ENCODE measurements at regions not wholly inside any gene's neighbourhood (a gene's known extent, or its start where the extent isn't known, plus 50 kb on each side); places are given as distances from the start of the nearest gene placed in this dataset.
A peak's percentile ranks its signal among the peaks of the same experiment; 100 is the strongest.

GRCh38 chr13:106383791-106384190 is 151.7 kb downstream of the EFNB2 start:
- DNase-seq (ENCODE audit: low spot score): no peak

DNA sequence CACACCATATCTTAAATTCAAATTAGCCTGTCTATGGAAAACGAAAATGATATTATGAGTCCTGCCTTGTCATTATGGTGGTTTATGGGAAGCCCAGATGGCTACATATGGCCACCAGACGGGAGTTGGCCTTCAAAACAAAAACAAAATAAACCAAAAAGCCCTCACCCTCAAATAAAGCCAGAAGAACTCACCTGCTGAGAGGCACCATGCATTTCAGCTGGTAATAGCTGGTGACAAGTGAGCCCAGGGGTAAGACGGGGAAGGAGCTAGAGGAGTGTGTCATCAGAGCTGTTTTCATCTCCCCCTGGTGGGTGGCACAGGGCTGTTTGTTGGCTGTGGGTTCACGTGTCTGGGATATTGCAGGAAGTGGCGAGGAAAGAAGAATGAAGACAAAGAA is 152.9 kb downstream of the EFNB2 start:
- no peak for DNase-seq (ENCODE audit: low spot score)

GRCh38 chr13:106381091-106381490 is 154.4 kb downstream of the EFNB2 start:
- no peak for DNase-seq (ENCODE audit: low spot score)

GRCh38 chr13:106377931-106378662 is 157.4 kb downstream of the EFNB2 start:
- no peak for DNase-seq (ENCODE audit: low spot score)

- no peak for DNase-seq (ENCODE audit: low spot score)
These were observed 158.1 kb downstream of the EFNB2 start for GRCh38 chr13:106377341-106377740.

- peak; percentile 68 for DNase-seq (ENCODE audit: low spot score)
These were observed 158.9 kb downstream of the EFNB2 start for GRCh38 chr13:106376401-106377112.

- DNase-seq (ENCODE audit: low spot score): no peak
These were observed 160.4 kb downstream of the EFNB2 start for GRCh38 chr13:106375085-106375484.

DNA sequence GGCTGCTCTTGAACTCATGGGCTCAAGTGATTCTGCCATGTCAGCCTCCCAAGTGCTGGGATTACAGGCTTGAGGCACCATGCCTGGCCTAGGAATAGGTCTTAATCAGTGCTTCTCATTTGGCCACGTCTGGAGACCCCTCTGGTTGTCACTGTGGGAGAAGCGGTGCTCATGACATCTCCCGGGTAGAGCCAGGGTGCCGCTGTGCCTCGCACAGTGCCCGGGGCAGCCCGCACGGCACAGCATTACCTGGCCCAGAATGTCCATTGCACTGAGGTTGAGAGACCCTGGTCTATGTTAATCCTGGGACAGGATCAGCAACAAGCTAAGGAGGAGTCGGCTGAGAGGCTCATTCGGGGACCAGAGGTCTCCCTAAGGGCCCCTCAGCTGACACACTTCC is 160.8 kb downstream of the EFNB2 start:
- DNase-seq (ENCODE audit: low spot score): no peak

GRCh38 chr13:106373989-106374572 is 161.4 kb downstream of the EFNB2 start:
- DNase-seq (ENCODE audit: low spot score): no peak

- DNase-seq (ENCODE audit: low spot score): no peak
These were observed 162.0 kb downstream of the EFNB2 start for GRCh38 chr13:106373304-106373988.

DNA sequence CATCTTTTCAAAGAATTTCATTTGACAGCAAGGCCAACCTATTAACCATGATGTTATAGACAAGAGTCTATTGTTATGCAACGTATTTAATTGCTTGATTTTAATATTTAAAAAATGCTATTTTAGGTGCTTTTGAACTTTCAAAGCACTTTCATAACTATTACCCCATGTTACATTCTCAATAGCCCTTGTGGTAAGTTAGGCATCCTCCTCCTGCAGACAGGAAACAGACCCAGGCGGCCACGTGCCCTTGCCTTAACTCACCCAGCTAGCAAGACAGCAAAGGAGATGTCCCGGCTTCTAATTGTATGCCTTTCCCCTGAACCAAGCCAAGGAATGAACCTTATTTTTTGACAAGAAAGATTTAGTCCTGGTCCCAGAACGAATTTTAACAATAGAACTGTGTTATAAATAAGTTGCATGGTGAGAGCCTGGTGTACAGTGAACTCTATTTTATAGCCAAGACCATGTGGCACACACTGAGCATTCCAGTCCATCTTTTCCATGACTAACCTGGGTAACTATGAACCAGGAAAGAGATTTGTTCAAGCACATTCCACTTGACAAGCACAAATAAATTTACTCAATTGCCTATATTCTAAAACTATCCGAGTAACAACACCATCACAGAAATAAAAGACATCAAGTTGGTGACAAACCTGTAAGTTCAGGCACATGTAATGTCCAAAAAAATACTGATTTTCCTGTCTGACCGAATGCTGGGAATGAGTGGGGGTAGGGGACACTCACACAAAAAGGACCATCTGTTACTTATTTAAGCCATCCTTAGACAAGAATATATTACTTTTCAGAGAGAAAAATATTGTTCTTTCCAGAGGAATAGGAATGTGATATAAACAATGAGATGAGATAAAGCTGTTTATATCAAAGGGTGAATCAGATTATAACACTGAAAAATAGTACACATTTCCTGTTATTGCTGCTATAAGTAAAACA is 163.0 kb downstream of the EFNB2 start:
- no peak for DNase-seq (ENCODE audit: low spot score)

GRCh38 chr13:106371024-106371423 is 164.4 kb downstream of the EFNB2 start:
- DNase-seq (ENCODE audit: low spot score): no peak

DNA sequence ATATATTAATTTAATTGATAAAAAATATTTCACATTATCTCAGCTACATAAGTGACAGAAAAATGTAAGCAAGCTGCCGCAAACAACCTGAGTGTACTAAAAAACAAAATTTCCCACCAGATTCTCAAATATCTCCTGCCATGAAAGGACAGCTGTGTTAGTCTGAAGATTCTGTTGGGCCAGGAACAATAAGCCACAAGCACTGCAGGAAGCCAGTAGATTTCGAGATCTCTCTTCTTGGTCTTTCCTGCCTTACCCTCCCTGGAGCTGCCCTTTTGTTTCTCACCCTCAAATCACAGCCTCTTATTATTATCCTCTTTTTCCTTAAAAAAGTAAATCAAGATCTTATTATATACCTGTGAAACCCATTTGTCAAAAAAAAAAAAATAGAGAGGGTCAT is 165.6 kb downstream of the EFNB2 start:
- no peak for DNase-seq (ENCODE audit: low spot score)

- DNase-seq (ENCODE audit: low spot score): no peak
These were observed 166.4 kb downstream of the EFNB2 start for GRCh38 chr13:106369091-106369490.

- DNase-seq (ENCODE audit: low spot score): no peak
These were observed 168.0 kb downstream of the EFNB2 start for GRCh38 chr13:106367361-106367971.

DNA sequence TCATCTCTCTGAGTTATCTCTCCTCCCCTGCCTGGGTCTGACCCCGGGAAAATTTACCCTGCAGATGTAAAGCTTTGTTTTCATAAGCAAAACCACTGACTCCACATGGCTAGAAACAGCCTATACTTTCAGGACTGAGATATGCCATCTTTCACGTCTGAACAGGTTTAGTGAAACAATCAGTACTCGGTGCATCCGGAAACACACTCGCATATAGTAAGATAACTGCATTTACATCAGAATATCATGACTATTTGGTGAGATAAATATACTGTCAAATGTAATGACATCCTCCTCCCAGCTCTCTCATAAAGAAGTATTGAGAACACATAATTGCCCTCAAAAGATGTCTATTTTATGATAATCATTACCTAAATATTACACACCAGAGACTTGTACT is 172.8 kb downstream of the EFNB2 start:
- no peak for DNase-seq (ENCODE audit: low spot score)

DNA sequence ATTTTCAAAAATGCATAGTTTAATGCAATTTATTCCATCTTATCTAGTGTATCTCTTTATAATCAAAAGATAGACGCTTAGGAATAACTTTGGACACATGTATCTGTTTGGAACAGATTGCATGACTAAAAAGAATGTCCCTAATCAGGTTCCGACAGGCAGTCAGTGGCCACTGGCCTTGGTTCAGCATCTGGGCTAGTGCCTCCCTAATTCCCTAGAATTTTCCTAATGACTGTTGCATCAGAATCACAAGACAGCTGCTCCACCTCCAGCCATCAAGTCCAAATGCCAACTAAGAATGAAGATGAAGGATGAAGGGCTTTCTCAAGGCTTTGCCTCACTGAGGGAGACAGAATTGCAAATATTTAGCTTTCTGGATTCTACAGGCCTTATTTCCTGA is 173.8 kb downstream of the EFNB2 start:
- no peak for DNase-seq (ENCODE audit: low spot score)

- DNase-seq (ENCODE audit: low spot score): no peak
These were observed 178.3 kb downstream of the EFNB2 start for GRCh38 chr13:106357198-106357597.

GRCh38 chr13:106355866-106356265 is 179.6 kb downstream of the EFNB2 start:
- no peak for DNase-seq (ENCODE audit: low spot score)

GRCh38 chr13:106354961-106355360 is 180.5 kb downstream of the EFNB2 start:
- no peak for DNase-seq (ENCODE audit: low spot score)

GRCh38 chr13:106352850-106353249 is 182.6 kb downstream of the EFNB2 start:
- no peak for DNase-seq (ENCODE audit: low spot score)
